ENCODE measurements at regions not wholly inside any gene's neighbourhood (a gene's known extent, or its start where the extent isn't known, plus 50 kb on each side); places are given as distances from the start of the nearest gene placed in this dataset.

DNA sequence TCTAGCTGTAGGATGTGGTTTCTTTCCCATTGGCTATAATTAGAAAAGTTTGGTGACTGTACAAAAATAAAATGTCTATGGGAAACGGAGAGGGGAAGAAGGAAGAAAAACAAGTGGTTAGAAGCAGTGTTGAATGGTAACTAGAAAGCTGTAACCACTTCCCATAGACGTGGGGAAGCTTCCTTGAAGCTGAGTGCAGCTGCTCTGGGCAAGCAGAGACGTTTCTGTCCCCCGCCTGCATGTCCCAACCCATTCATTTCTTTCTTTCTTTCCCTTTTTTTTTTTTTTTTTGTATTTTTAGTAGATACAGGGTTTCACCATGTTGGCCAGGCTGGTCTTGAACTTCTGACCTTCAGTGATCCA lies 367.8 kb upstream of the HS6ST1 start:
- Histone ChIP-seq H3K4me1 (ENCODE audit: control extremely low read depth in 1 of 4, control insufficient read depth in 4 of 4, insufficient read depth in 4 of 4, low read length in 3 of 4) (peaks cover 0 to 40% (median 19%) of the 10 kb centered on the region in 4 experiments), H3K36me3 (ENCODE audit: control insufficient read depth in 4 of 4, insufficient read depth in 4 of 4, low read length in 3 of 4) (no peaks in the 10 kb centered on the region), H3K27me3 (replicated peaks in 2 of 5; ENCODE audit: control insufficient read depth in 4 of 5, insufficient read depth in 5 of 5, low read length in 4 of 5) (no peaks in the 10 kb centered on the region), H3K9me3 (ENCODE audit: control extremely low read depth in 1 of 5, control insufficient read depth in 4 of 5, insufficient read depth in 2 of 5, low read depth in 1 of 5, low read length in 4 of 5) (peaks cover 0 to 4% (median 0%) of the 10 kb centered on the region in 5 experiments), H3K4me3 (ENCODE audit: control insufficient read depth in 1 of 7, extremely low read depth in 1 of 7, insufficient read depth in 4 of 7, low read depth in 2 of 7, low read length in 6 of 7) (no peak overlapping the region), H3K27ac (ENCODE audit: insufficient read depth in 1 of 2, low read depth in 1 of 2, low read length in 2 of 2, poor library complexity in 1 of 2, severe bottlenecking in 2 of 2) (no peak overlapping the region)
- ChIA-PET POLR2A (no interaction called here), CTCF (interaction anchor here (1.1 to 2.8 kb wide), 3 partner anchors 15 to 55 kb away, joined by 3 to 9 read pairs (median 4); no protein-coding TSS in a partner anchor)
- WGBS (ENCODE audit: insufficient coverage) = no CpG with 5 or more reads among the region's 4 CpGs
- DNase-seq = peak; percentile 34 to 88 (median 81)

GRCh38 chr2:128686881-128687555 lies 368.4 kb upstream of the HS6ST1 start:
- Histone ChIP-seq H3K36me3 (ENCODE audit: control insufficient read depth in 4 of 4, insufficient read depth in 4 of 4, low read length in 3 of 4) (no peaks in the 10 kb centered on the region), H3K27me3 (replicated peaks in 2 of 5; ENCODE audit: control insufficient read depth in 4 of 5, insufficient read depth in 5 of 5, low read length in 4 of 5) (no peaks in the 10 kb centered on the region), H3K4me1 (ENCODE audit: control extremely low read depth in 1 of 4, control insufficient read depth in 4 of 4, insufficient read depth in 4 of 4, low read length in 3 of 4) (peaks cover 0 to 38% (median 19%) of the 10 kb centered on the region in 4 experiments), H3K9me3 (ENCODE audit: control extremely low read depth in 1 of 5, control insufficient read depth in 4 of 5, insufficient read depth in 2 of 5, low read depth in 1 of 5, low read length in 4 of 5) (peaks cover 0 to 4% (median 0%) of the 10 kb centered on the region in 5 experiments), H3K27ac (ENCODE audit: insufficient read depth in 1 of 2, low read depth in 1 of 2, low read length in 2 of 2, poor library complexity in 1 of 2, severe bottlenecking in 2 of 2) (no peak overlapping the region), H3K4me3 (ENCODE audit: control insufficient read depth in 1 of 7, extremely low read depth in 1 of 7, insufficient read depth in 4 of 7, low read depth in 2 of 7, low read length in 6 of 7) (no peak overlapping the region)
- ChIA-PET POLR2A (no interaction called here), CTCF (interaction anchor here (1.1 to 2.8 kb wide), 4 partner anchors 12 to 55 kb away, joined by 3 to 9 read pairs (median 4); no protein-coding TSS in a partner anchor)
- DNase-seq = no peak
- WGBS (ENCODE audit: insufficient coverage) = 96% methylated on average over 4 of the region's 6 CpGs

DNA sequence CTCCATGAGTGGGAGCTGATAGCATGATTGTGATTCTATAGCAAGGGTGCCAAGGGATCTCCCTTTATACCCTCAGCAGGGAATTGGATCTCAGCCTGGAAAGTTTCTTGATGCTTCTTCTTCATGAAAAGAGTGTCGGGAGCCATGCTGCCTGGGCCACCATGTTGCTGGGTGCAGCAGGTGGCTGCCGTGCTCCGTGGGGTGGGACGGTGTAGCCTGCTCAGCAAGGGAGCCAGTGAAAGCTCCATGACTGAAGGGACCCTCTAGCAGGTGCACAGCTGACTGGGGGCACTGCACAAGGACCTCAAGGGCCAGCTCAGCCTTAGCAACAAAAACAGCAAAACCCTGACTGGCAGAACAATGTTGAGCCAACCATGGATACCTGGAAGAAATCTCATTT lies 368.9 kb upstream of the HS6ST1 start:
- WGBS (ENCODE audit: insufficient coverage) = 98% methylated on average over 4 of the region's 4 CpGs
- no peaks in the 10 kb centered on the region for H3K36me3 ChIP-seq (ENCODE audit: control insufficient read depth in 4 of 4, insufficient read depth in 4 of 4, low read length in 3 of 4)
- H3K4me1 ChIP-seq (ENCODE audit: control extremely low read depth in 1 of 4, control insufficient read depth in 4 of 4, insufficient read depth in 4 of 4, low read length in 3 of 4) = peaks cover 0 to 32% (median 19%) of the 10 kb centered on the region in 4 experiments
- CTCF ChIA-PET = interaction anchor here (1.1 to 2.8 kb wide), 4 partner anchors 13 to 56 kb away, joined by 3 to 9 read pairs (median 4); no protein-coding TSS in a partner anchor
- no peaks in the 10 kb centered on the region for H3K27me3 ChIP-seq (replicated peaks in 2 of 5; ENCODE audit: control insufficient read depth in 4 of 5, insufficient read depth in 5 of 5, low read length in 4 of 5)
- no peak overlapping the region for H3K27ac ChIP-seq (ENCODE audit: insufficient read depth in 1 of 2, low read depth in 1 of 2, low read length in 2 of 2, poor library complexity in 1 of 2, severe bottlenecking in 2 of 2)
- H3K9me3 ChIP-seq (ENCODE audit: control extremely low read depth in 1 of 5, control insufficient read depth in 4 of 5, insufficient read depth in 2 of 5, low read depth in 1 of 5, low read length in 4 of 5) = peaks cover 0 to 4% (median 0%) of the 10 kb centered on the region in 5 experiments
- no peak overlapping the region for H3K4me3 ChIP-seq (ENCODE audit: control insufficient read depth in 1 of 7, extremely low read depth in 1 of 7, insufficient read depth in 4 of 7, low read depth in 2 of 7, low read length in 6 of 7)
- DNase-seq = no peak
- POLR2A ChIA-PET = no interaction called here

DNA sequence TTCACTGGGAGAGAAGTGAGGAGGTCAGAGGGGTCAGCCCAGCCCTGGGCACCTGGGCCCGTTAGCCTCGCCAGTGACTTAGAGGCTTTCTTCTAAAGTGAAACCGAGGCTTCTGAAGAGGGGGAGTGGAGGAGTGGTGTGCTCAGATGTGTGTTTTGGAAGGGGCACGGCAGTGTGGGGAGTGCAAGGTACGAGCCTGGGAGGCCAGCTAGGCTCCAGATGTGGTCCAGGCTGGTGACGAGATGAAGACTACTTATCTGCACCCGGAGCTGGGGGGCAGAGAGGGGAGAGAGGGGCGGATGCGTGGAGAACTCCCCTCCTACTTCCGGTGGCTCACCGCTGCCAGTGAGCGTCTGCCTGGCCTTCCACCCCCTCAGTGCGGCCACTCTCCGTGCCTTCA lies 371.3 kb upstream of the HS6ST1 start:
- WGBS (ENCODE audit: insufficient coverage) = 99% methylated on average over 14 of the region's 14 CpGs
- H3K9me3 ChIP-seq (ENCODE audit: control extremely low read depth in 1 of 5, control insufficient read depth in 4 of 5, insufficient read depth in 2 of 5, low read depth in 1 of 5, low read length in 4 of 5) = no peaks in the 10 kb centered on the region
- no peak for DNase-seq
- no peaks in the 10 kb centered on the region for H3K36me3 ChIP-seq (ENCODE audit: control insufficient read depth in 4 of 4, insufficient read depth in 4 of 4, low read length in 3 of 4)
- ChIA-PET CTCF (interaction anchor here (0.7 kb wide), 1 partner anchor 43 kb away, joined by 4 read pairs; no protein-coding TSS in a partner anchor), POLR2A (no interaction called here)
- H3K4me1 ChIP-seq (ENCODE audit: control extremely low read depth in 1 of 4, control insufficient read depth in 4 of 4, insufficient read depth in 4 of 4, low read length in 3 of 4) = peaks cover 0 to 26% (median 19%) of the 10 kb centered on the region in 4 experiments
- no peak overlapping the region for H3K4me3 ChIP-seq (ENCODE audit: control insufficient read depth in 1 of 7, extremely low read depth in 1 of 7, insufficient read depth in 4 of 7, low read depth in 2 of 7, low read length in 6 of 7)
- no peaks in the 10 kb centered on the region for H3K27me3 ChIP-seq (replicated peaks in 2 of 5; ENCODE audit: control insufficient read depth in 4 of 5, insufficient read depth in 5 of 5, low read length in 4 of 5)
- H3K27ac ChIP-seq (ENCODE audit: insufficient read depth in 1 of 2, low read depth in 1 of 2, low read length in 2 of 2, poor library complexity in 1 of 2, severe bottlenecking in 2 of 2) = no peak overlapping the region

DNA sequence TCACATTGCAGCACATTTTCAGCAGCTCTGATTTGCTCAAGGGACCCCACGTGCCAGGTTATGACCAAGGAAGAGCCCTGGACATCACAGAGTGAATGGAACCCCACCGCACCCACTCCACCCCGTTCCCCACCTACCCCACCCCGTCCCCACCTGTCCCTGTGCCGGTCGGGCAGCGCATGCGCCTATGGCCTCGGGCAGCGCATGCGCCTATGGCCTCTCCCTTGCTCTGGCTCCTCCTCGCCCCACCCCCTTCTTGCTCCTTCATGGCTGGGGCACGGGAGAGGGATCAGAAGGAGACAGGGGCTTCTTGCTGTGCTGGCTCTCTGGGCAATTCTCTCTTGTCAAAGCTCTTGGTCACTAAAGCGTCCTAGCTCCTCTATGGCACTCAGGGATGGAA lies 371.8 kb upstream of the HS6ST1 start:
- ChIA-PET POLR2A (no interaction called here), CTCF (interaction anchor here (0.7 kb wide), 1 partner anchor 43 kb away, joined by 4 read pairs; no protein-coding TSS in a partner anchor)
- H3K36me3 ChIP-seq (ENCODE audit: control insufficient read depth in 4 of 4, insufficient read depth in 4 of 4, low read length in 3 of 4) = no peaks in the 10 kb centered on the region
- no peak overlapping the region for H3K27ac ChIP-seq (ENCODE audit: insufficient read depth in 1 of 2, low read depth in 1 of 2, low read length in 2 of 2, poor library complexity in 1 of 2, severe bottlenecking in 2 of 2)
- WGBS (ENCODE audit: insufficient coverage) = 98% methylated on average over 13 of the region's 14 CpGs
- no peak overlapping the region for H3K4me3 ChIP-seq (ENCODE audit: control insufficient read depth in 1 of 7, extremely low read depth in 1 of 7, insufficient read depth in 4 of 7, low read depth in 2 of 7, low read length in 6 of 7)
- DNase-seq = no peak
- peaks cover 0 to 22% (median 19%) of the 10 kb centered on the region in 4 experiments for H3K4me1 ChIP-seq (ENCODE audit: control extremely low read depth in 1 of 4, control insufficient read depth in 4 of 4, insufficient read depth in 4 of 4, low read length in 3 of 4)
- no peaks in the 10 kb centered on the region for H3K27me3 ChIP-seq (replicated peaks in 2 of 5; ENCODE audit: control insufficient read depth in 4 of 5, insufficient read depth in 5 of 5, low read length in 4 of 5)
- H3K9me3 ChIP-seq (ENCODE audit: control extremely low read depth in 1 of 5, control insufficient read depth in 4 of 5, insufficient read depth in 2 of 5, low read depth in 1 of 5, low read length in 4 of 5) = no peaks in the 10 kb centered on the region

DNA sequence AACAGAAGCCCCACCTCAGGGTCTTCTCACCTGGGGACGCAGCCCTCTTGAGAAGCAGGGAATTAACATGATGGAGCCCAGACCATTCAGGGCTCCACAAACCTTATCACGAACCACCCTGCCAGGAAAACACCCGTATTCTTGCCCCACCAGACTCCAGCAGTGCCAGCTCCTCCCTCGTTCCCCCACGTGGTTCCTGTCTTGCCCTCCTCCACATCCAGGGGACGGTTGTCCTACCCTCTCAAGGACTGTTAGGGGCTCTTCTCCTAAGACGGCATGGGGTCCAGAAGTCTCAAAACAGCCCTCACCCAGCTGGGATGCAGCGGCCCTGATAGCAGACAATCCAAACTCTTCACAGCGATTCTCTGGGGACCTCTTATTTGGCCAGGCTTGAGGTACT lies 372.2 kb upstream of the HS6ST1 start:
- ChIA-PET CTCF (no interaction called here), POLR2A (no interaction called here)
- Histone ChIP-seq H3K27me3 (replicated peaks in 2 of 5; ENCODE audit: control insufficient read depth in 4 of 5, insufficient read depth in 5 of 5, low read length in 4 of 5) (no peaks in the 10 kb centered on the region), H3K4me3 (ENCODE audit: control insufficient read depth in 1 of 7, extremely low read depth in 1 of 7, insufficient read depth in 4 of 7, low read depth in 2 of 7, low read length in 6 of 7) (no peak overlapping the region), H3K9me3 (ENCODE audit: control extremely low read depth in 1 of 5, control insufficient read depth in 4 of 5, insufficient read depth in 2 of 5, low read depth in 1 of 5, low read length in 4 of 5) (no peaks in the 10 kb centered on the region), H3K36me3 (ENCODE audit: control insufficient read depth in 4 of 4, insufficient read depth in 4 of 4, low read length in 3 of 4) (no peaks in the 10 kb centered on the region), H3K4me1 (ENCODE audit: control extremely low read depth in 1 of 4, control insufficient read depth in 4 of 4, insufficient read depth in 4 of 4, low read length in 3 of 4) (peaks cover 0 to 19% (median 17%) of the 10 kb centered on the region in 4 experiments), H3K27ac (ENCODE audit: insufficient read depth in 1 of 2, low read depth in 1 of 2, low read length in 2 of 2, poor library complexity in 1 of 2, severe bottlenecking in 2 of 2) (no peak overlapping the region)
- 87% methylated on average over 8 of the region's 9 CpGs for WGBS (ENCODE audit: insufficient coverage)
- DNase-seq = no peak

DNA sequence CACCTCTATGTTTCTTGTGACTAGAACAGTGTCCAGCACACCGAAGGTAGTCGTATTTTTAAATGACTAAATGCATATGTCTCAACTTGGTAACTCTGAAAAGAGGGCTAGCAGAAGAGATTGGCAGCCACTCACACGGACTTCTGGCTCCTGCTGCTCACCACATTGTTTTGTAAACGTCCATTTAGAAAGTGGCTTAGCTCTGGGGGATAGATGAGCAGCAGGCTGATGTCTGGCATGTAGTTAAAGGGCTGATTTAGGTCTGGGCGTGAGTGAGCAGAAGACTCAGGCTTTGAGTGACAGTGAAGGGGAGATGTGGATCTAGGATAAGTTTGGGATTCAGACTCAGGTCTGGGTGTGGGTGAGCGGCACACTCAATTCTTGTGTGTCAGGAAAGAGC lies 372.9 kb upstream of the HS6ST1 start:
- 95% methylated on average over 6 of the region's 6 CpGs for WGBS (ENCODE audit: insufficient coverage)
- POLR2A ChIA-PET = no interaction called here
- Histone ChIP-seq H3K9me3 (ENCODE audit: control extremely low read depth in 1 of 5, control insufficient read depth in 4 of 5, insufficient read depth in 2 of 5, low read depth in 1 of 5, low read length in 4 of 5) (no peaks in the 10 kb centered on the region), H3K27ac (ENCODE audit: insufficient read depth in 1 of 2, low read depth in 1 of 2, low read length in 2 of 2, poor library complexity in 1 of 2, severe bottlenecking in 2 of 2) (no peak overlapping the region), H3K4me3 (ENCODE audit: control insufficient read depth in 1 of 7, extremely low read depth in 1 of 7, insufficient read depth in 4 of 7, low read depth in 2 of 7, low read length in 6 of 7) (no peak overlapping the region), H3K36me3 (ENCODE audit: control insufficient read depth in 4 of 4, insufficient read depth in 4 of 4, low read length in 3 of 4) (no peaks in the 10 kb centered on the region), H3K27me3 (replicated peaks in 2 of 5; ENCODE audit: control insufficient read depth in 4 of 5, insufficient read depth in 5 of 5, low read length in 4 of 5) (no peaks in the 10 kb centered on the region), H3K4me1 (ENCODE audit: control extremely low read depth in 1 of 4, control insufficient read depth in 4 of 4, insufficient read depth in 4 of 4, low read length in 3 of 4) (peaks cover 0 to 18% (median 14%) of the 10 kb centered on the region in 4 experiments)
- DNase-seq = no peak
- CTCF ChIA-PET = no interaction called here
